Ishikawa (cell line): ENCODE measurements at regions not wholly inside any gene's neighbourhood (a gene's known extent, or its start where the extent isn't known, plus 50 kb on each side); places are given as distances from the start of the nearest gene placed in this dataset.

Experiments used
- CREB1 ChIP-seq: IDR thresholded peaks from 2 replicates; pipeline ENCODE4 v1.6.1; 2012; ENCODE audit warnings: low read depth
- EP300 ChIP-seq: IDR thresholded peaks from 2 replicates; pipeline ENCODE4 v1.6.1; 2012; ENCODE audit warnings: borderline replicate concordance
- FOXM1 ChIP-seq: IDR thresholded peaks from 2 replicates; pipeline ENCODE4 v1.6.1; 2012; ENCODE audit warnings: low read depth, borderline replicate concordance
- NFIC ChIP-seq: IDR thresholded peaks from 2 replicates; pipeline ENCODE4 v1.6.1; 2012
- RAD21 ChIP-seq: IDR thresholded peaks from 2 replicates; pipeline ENCODE4 v1.6.1; 2012; ENCODE audit warnings: low read depth
- TCF12 ChIP-seq: IDR thresholded peaks from 2 replicates; pipeline ENCODE4 v1.6.1; 2012; ENCODE audit warnings: low read depth
- YY1 ChIP-seq: IDR thresholded peaks from 2 replicates; pipeline ENCODE4 v1.6.1; 2012; ENCODE audit warnings: low read depth
- TF ChIP-seq, protein P1 (sequence below): IDR thresholded peaks from 2 replicates; pipeline ENCODE4 v1.6.1; 2012; ENCODE audit warnings: low read depth, mild to moderate bottlenecking
- TF ChIP-seq, protein P2 (sequence below): IDR thresholded peaks from 2 replicates; pipeline ENCODE4 v1.6.1; 2012
- TF ChIP-seq, protein P3 (sequence below): IDR thresholded peaks from 2 replicates; pipeline ENCODE4 v1.6.1; 2012

DNA sequence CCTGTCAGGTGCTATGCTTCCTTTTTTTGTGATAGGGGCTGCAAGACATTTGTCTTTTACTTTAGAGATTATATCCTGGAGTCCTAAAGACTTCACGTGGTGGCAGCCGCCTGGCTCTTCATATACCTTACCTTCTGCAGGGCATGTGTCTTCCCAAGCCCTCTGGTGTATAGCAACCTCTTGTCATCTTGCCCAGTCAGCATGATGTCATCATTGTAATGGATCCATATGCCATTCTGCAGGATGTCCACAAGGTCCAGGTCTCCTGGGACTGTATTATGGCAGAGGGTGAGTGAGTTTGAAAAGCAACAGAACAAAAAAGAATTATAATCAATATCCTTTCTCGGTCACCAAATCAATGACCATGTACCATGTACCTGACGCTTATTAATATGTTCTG lies 82.2 kb upstream of the SCOC start:
- TF ChIP-seq TCF12 (no peak), EP300 (no peak), RAD21 (no peak), YY1 (no peak), CREB1 (no peak), NFIC (no peak), FOXM1 (no peak)
- TF ChIP-seq, protein P1, sequence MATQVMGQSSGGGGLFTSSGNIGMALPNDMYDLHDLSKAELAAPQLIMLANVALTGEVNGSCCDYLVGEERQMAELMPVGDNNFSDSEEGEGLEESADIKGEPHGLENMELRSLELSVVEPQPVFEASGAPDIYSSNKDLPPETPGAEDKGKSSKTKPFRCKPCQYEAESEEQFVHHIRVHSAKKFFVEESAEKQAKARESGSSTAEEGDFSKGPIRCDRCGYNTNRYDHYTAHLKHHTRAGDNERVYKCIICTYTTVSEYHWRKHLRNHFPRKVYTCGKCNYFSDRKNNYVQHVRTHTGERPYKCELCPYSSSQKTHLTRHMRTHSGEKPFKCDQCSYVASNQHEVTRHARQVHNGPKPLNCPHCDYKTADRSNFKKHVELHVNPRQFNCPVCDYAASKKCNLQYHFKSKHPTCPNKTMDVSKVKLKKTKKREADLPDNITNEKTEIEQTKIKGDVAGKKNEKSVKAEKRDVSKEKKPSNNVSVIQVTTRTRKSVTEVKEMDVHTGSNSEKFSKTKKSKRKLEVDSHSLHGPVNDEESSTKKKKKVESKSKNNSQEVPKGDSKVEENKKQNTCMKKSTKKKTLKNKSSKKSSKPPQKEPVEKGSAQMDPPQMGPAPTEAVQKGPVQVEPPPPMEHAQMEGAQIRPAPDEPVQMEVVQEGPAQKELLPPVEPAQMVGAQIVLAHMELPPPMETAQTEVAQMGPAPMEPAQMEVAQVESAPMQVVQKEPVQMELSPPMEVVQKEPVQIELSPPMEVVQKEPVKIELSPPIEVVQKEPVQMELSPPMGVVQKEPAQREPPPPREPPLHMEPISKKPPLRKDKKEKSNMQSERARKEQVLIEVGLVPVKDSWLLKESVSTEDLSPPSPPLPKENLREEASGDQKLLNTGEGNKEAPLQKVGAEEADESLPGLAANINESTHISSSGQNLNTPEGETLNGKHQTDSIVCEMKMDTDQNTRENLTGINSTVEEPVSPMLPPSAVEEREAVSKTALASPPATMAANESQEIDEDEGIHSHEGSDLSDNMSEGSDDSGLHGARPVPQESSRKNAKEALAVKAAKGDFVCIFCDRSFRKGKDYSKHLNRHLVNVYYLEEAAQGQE, result no peak
- TF ChIP-seq, protein P2, sequence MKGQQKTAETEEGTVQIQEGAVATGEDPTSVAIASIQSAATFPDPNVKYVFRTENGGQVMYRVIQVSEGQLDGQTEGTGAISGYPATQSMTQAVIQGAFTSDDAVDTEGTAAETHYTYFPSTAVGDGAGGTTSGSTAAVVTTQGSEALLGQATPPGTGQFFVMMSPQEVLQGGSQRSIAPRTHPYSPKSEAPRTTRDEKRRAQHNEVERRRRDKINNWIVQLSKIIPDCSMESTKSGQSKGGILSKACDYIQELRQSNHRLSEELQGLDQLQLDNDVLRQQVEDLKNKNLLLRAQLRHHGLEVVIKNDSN, result no peak
- TF ChIP-seq, protein P3, sequence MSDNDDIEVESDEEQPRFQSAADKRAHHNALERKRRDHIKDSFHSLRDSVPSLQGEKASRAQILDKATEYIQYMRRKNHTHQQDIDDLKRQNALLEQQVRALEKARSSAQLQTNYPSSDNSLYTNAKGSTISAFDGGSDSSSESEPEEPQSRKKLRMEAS, result no peak
